ENCODE measurements at regions not wholly inside any gene's neighbourhood (a gene's known extent, or its start where the extent isn't known, plus 50 kb on each side); places are given as distances from the start of the nearest gene placed in this dataset.
A peak's percentile ranks its signal among the peaks of the same experiment; 100 is the strongest.

DNA sequence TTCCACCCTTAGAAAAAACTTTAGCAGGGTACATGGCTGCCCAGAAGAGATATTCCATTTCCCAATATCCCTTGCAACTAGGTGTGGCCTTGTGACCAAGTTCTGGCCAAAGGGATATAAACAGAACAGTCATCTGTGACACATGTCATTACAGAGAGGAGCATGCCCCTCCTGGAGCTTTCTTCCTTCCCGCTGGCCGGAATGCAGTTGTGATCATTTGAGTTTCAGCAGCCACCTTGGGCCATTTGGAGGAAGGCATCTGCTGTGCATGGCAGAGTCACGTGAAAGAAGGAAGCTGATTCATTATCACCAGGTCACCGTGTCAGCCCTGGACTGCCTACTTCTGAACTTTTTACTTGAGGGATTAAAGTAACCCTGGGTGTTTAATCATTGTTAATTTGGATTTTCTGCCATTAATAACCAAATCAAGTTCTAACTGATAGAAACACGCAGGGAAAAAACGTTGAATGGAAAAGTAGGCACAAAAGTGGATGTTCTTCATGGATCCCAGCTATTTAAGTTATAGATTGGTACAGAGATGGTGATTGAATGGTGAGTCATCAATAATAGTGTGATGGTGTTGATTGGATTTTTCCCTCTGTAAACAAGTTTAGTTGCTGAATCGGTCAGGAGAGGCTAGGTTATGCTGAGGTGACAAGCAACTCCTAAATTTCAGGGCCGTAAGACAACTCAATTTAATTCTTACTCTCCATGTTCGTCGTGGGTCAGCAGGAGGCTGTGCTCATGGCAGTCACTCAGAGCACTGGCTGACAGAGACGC, 80.7 kb upstream of the CCDC167 start:
- Histone ChIP-seq H3K9me3 (replicated peaks) (no peaks in the 10 kb centered on the region), H3K4me3 (no peak overlapping the region), H3K36me3 (no peaks in the 10 kb centered on the region), H3K27ac (peak overlapping the region; percentile 25; the same call in 1 of the 2 replicates), H3K4me1 (replicated peaks) (peaks cover 50% of the 10 kb centered on the region), H3K27me3 (replicated peaks) (no peaks in the 10 kb centered on the region)
- peak; percentile 41 to 62 for DNase-seq (ENCODE audit: low read depth in 1 of 2, low spot score in 2 of 2)

DNA sequence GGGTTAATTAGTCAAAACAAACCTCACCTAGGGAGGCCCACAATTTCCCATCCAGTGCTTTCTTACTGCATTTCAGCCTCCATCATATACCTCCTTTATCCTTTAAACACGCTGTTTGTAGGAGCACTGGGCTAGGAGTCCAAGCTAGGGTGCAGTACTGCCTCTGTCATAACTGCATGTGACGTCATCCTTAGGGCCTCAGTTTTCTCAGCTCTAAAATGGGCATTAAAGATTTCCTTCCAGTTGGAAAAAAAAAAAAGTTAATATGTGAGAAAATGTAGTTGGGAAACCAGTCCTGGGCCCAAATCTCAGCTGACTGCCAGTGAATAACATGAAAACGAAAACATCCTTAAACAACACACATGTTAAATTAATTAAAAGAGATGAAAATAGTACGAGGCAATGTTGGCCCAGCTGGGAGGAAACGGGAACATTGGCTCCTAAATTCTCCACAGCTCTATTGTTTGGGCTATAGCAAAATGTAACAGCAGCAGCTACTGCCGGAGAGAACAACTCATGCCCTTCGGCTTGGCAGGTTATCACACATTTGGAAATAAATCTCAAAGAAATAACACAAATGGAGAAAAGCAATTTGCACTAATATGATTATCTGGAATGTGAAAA, 79.9 kb upstream of the CCDC167 start:
- no peaks in the 10 kb centered on the region for H3K27me3 ChIP-seq (replicated peaks)
- no peak for DNase-seq (ENCODE audit: low read depth in 1 of 2, low spot score in 2 of 2)
- H3K4me3 ChIP-seq = no peak overlapping the region
- no peaks in the 10 kb centered on the region for H3K9me3 ChIP-seq (replicated peaks)
- peak overlapping the region; percentile 25; the same call in 1 of the 2 replicates for H3K27ac ChIP-seq
- H3K36me3 ChIP-seq = no peaks in the 10 kb centered on the region
- H3K4me1 ChIP-seq (replicated peaks) = peaks cover 52% of the 10 kb centered on the region

DNA sequence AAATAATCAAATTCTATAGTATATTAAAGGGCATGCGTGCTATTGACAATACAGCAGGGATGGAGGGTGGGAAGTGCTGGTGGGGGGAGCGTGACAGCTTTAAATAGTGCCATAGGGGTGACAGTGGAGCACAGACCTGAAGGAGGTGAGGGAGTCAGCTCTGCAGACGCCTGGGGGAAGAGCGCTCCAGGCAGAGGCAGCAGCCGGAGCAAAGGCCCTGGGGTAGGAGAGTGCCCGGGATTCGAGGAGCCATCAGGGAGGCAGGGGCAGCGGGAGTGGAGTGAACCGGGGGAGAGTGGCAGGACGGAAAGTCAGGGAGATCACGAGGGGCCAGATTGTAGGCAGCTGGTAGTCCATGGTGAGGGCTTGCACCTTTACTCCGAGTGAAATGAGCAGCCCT, 78.4 kb upstream of the CCDC167 start:
- Histone ChIP-seq H3K36me3 (no peaks in the 10 kb centered on the region), H3K27ac (no peak overlapping the region), H3K4me3 (no peak overlapping the region), H3K4me1 (replicated peaks) (peaks cover 52% of the 10 kb centered on the region), H3K27me3 (replicated peaks) (no peaks in the 10 kb centered on the region), H3K9me3 (replicated peaks) (no peaks in the 10 kb centered on the region)
- no peak for DNase-seq (ENCODE audit: low read depth in 1 of 2, low spot score in 2 of 2)

DNA sequence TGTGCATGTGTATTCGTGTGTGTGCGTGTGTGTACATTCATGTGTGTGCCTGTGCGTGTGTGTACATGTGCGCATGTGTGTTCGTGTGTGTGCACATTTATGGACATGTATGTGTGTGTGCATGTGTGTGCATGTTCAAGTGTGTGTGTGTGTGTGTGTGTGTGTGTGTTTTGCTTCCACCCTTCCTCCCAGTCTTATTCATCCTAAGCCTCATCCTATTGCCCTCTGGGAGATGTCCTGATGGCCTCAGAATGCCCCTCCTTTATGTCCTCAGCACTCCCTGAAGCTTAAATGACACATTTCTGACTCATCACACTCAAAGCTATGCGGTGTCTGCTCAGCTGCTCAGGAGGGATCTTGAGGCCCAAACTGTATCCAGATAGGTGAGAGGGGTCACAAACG, 76.6 kb upstream of the CCDC167 start:
- peak; percentile 77 to 83 for DNase-seq (ENCODE audit: low read depth in 1 of 2, low spot score in 2 of 2)
- H3K4me1 ChIP-seq (replicated peaks) = peaks cover 36% of the 10 kb centered on the region
- H3K4me3 ChIP-seq = no peak overlapping the region
- peak overlapping the region; percentile 28 for H3K27ac ChIP-seq
- H3K27me3 ChIP-seq (replicated peaks) = no peaks in the 10 kb centered on the region
- no peaks in the 10 kb centered on the region for H3K36me3 ChIP-seq
- H3K9me3 ChIP-seq (replicated peaks) = no peaks in the 10 kb centered on the region

DNA sequence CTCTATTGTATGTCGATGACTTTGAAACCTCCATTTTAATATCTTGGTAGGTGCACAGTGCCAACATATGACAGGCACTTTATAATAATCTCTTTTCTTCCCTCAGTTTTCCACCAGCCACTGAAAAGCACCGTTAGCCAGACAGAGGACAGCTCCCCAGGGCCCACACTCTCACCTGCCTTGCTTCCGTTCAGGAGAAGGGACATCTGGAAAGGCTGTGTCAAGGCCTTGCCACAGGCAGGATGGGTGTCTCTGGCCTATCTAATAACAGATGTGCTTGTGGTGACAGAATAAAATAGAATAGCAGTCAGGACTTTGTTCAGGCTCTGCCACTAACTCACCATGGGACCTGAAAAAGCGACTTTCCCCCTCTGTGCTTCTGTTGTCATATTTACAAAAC, 75.5 kb upstream of the CCDC167 start:
- Histone ChIP-seq H3K27me3 (replicated peaks) (no peaks in the 10 kb centered on the region), H3K36me3 (no peaks in the 10 kb centered on the region), H3K4me1 (replicated peaks) (peaks cover 30% of the 10 kb centered on the region), H3K9me3 (replicated peaks) (no peaks in the 10 kb centered on the region), H3K27ac (no peak overlapping the region), H3K4me3 (no peak overlapping the region)
- peak in 1 of 2 experiments; percentile 28 for DNase-seq (ENCODE audit: low read depth in 1 of 2, low spot score in 2 of 2)

DNA sequence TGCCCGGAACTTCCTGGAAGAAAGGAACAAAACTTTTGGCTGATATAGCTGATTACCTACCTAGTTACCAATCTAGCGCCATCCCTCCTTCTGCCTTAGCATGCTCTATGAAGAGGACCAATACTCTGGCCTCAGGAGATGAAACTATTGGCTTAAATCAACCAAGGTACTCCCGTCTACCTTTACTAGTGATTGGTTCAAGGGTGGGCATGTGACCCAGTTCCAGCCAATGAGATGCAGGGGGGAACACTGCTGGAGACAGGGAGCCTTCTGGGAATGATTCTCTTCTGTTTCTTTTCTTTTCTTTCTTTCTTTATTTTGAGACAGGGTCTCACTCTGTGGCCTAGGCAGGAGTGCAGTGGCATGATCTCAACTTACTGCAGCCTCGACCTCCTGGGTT, 72.6 kb upstream of the CCDC167 start:
- H3K36me3 ChIP-seq = no peaks in the 10 kb centered on the region
- peaks cover 22% of the 10 kb centered on the region for H3K4me1 ChIP-seq (replicated peaks)
- no peaks in the 10 kb centered on the region for H3K27me3 ChIP-seq (replicated peaks)
- H3K27ac ChIP-seq = no peak overlapping the region
- H3K9me3 ChIP-seq (replicated peaks) = no peaks in the 10 kb centered on the region
- H3K4me3 ChIP-seq = no peak overlapping the region
- no peak for DNase-seq (ENCODE audit: low read depth in 1 of 2, low spot score in 2 of 2)

DNA sequence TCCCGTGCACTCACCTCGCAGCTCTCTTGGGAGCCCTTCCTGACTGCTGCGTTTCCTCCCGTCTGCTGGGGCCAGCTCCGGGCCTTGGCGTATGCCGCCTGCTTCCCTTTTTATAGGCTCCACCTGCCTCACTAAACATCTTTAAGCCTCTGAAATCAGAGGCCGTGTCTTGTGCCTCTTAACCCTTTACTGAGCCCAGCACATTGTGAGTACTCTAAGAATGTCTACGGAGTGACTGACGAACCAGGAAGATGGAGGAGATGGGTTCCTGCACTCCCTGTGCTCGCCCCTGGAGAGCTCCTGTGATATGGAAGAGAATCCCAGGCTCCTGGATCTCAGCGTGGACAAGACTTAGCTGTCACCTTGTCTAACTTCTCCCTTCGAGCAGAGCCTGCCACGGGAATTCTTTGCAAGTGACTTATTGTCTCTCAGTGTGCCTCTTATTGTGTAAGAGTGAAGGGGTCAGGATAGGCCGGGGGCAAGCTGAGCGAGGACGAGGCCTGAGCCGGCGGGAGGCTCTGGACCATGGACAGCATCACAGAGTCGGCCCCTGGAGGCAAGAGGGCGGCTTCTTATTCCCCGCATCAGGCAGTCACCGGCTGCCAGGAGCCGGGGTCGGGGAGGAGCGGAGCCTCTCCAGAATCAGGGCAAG, 70.9 kb upstream of the CCDC167 start:
- Histone ChIP-seq H3K36me3 (no peaks in the 10 kb centered on the region), H3K27me3 (replicated peaks) (no peaks in the 10 kb centered on the region), H3K4me3 (no peak overlapping the region), H3K4me1 (replicated peaks) (peaks cover 11% of the 10 kb centered on the region), H3K27ac (no peak overlapping the region), H3K9me3 (replicated peaks) (no peaks in the 10 kb centered on the region)
- DNase-seq (ENCODE audit: low read depth in 1 of 2, low spot score in 2 of 2) = no peak

DNA sequence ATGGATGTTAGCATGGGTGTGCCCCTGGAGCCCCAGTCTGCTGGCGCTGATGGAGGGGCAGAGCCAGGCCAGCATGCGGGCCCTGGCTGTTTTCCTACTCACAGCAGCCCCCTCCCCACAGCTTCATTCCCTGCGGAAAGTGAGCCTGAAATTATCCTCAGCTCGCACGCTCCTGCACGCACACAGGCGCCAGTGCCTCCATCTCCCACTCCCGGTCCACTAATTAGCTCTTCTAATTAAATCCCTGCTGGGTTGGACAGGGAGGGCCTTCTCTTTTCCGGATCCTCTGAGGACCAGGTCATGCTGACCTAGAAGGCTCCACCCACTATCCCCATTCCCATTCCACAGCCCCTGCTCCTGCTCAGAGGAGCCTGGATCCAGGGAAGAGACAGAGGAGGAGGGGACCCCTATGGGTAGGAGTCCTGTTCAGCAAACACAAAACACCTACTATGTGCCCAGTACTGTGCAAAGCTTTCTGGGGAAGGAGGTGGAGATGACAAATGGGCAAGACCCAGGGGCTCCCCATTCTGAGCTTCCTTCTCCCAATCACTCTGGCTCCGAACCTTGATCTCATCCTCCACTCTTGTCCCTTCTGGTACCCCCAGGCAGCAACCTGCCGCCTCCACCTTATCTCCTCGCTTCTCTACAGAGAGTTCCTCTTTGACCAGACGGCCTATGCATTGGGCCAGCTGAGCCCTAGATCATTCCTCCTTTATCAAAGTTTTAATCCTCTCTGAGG, 70.2 kb upstream of the CCDC167 start:
- no peak for DNase-seq (ENCODE audit: low read depth in 1 of 2, low spot score in 2 of 2)
- Histone ChIP-seq H3K36me3 (no peaks in the 10 kb centered on the region), H3K9me3 (replicated peaks) (no peaks in the 10 kb centered on the region), H3K27ac (no peak overlapping the region), H3K27me3 (replicated peaks) (no peaks in the 10 kb centered on the region), H3K4me3 (no peak overlapping the region), H3K4me1 (replicated peaks) (peaks cover 14% of the 10 kb centered on the region)

DNA sequence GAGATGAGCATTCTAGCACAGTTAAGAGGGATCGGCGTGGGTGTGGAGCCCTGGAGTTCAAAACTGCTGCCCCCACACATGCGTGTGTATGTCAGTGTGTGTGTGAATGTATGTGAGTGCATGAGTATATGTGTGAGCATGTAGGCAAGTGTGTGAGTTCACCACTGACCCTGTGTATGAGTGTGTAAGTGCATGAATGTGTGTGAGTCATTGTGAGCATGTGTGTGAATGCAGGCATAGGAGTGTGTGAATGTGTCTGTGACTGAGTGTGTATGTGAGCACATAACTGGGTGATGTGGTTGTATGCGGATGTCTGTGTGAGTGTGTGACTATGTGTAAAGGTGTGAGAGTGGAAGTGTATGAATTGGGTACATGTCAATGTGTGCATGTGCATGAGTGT, 69.6 kb upstream of the CCDC167 start:
- DNase-seq (ENCODE audit: low read depth in 1 of 2, low spot score in 2 of 2) = no peak
- H3K4me1 ChIP-seq (replicated peaks) = peaks cover 14% of the 10 kb centered on the region
- no peak overlapping the region for H3K27ac ChIP-seq
- no peaks in the 10 kb centered on the region for H3K36me3 ChIP-seq
- no peaks in the 10 kb centered on the region for H3K27me3 ChIP-seq (replicated peaks)
- H3K9me3 ChIP-seq (replicated peaks) = no peaks in the 10 kb centered on the region
- no peak overlapping the region for H3K4me3 ChIP-seq

DNA sequence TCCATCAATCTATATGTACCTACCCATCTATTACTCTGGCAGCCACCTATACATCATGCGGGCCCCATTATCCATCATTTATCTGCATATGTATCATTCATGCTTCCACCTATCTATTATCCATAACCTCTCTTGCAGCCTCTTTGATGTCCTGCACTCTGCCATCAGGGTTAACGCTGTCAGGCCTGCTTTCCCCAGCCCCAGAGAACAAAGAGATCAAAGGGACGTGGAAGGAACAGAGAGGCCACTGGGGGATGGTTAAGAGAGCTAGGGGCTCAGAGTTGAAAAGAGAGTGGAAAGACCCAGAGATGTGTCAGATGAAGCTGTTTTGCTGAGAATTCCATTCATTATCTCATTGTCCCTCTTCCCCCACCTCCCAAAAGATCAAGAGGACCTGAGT, 67.3 kb upstream of the CCDC167 start:
- H3K9me3 ChIP-seq (replicated peaks) = no peaks in the 10 kb centered on the region
- DNase-seq (ENCODE audit: low read depth in 1 of 2, low spot score in 2 of 2) = no peak

DNA sequence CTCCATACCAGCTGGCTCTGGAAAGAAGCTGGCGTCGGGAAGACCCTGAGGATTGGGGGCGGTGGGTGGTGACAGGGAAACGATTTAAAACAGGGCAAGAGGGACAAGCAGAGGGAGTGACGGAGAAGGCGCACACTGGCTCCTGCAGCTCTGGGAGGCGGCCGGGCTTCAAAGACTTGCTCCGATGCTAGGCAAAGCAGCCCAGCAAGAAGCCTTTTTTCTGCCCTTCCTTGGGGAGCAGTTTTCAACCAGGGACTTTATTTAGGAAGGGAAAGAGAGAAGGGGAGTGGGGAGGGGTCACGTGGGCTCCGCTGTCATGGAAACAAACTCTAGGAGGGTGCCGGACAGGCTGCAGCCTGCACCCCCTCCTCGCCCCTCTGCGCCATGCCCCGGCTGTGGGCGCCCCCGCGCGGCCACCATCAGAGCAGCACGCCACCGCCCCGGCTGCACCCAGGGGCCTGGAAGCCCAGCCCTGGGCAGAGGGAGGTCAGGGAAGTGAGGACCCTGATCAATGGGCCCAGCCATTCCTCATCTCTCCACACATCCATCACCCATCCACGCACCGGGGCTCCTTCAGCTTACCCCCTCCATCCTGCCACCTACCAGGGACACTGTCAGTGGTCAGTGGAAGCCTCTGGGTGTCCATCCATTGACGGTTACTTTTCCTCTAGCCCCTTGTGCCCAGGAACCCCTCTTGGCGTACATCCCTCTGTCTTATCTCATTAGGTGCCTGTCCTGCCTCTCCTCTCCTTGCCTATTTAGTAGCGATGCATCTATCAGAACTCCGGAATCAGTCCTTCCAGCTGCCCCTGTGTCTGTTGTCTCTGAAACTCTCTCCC, 66.6 kb upstream of the CCDC167 start:
- Histone ChIP-seq H3K4me1 (replicated peaks) (peaks cover 14% of the 10 kb centered on the region), H3K27ac (no peak overlapping the region), H3K9me3 (replicated peaks) (no peaks in the 10 kb centered on the region), H3K27me3 (replicated peaks) (no peaks in the 10 kb centered on the region), H3K36me3 (no peaks in the 10 kb centered on the region), H3K4me3 (peak overlapping the region; percentile 23)
- DNase-seq (ENCODE audit: low read depth in 1 of 2, low spot score in 2 of 2) = peak; percentile 65 to 70

More for the DNA sequence above, 67.3 kb upstream of the CCDC167 start:
- H3K4me3 ChIP-seq = no peak overlapping the region
- no peaks in the 10 kb centered on the region for H3K36me3 ChIP-seq
- no peak overlapping the region for H3K27ac ChIP-seq
- H3K4me1 ChIP-seq (replicated peaks) = peaks cover 14% of the 10 kb centered on the region
- no peaks in the 10 kb centered on the region for H3K27me3 ChIP-seq (replicated peaks)

DNA sequence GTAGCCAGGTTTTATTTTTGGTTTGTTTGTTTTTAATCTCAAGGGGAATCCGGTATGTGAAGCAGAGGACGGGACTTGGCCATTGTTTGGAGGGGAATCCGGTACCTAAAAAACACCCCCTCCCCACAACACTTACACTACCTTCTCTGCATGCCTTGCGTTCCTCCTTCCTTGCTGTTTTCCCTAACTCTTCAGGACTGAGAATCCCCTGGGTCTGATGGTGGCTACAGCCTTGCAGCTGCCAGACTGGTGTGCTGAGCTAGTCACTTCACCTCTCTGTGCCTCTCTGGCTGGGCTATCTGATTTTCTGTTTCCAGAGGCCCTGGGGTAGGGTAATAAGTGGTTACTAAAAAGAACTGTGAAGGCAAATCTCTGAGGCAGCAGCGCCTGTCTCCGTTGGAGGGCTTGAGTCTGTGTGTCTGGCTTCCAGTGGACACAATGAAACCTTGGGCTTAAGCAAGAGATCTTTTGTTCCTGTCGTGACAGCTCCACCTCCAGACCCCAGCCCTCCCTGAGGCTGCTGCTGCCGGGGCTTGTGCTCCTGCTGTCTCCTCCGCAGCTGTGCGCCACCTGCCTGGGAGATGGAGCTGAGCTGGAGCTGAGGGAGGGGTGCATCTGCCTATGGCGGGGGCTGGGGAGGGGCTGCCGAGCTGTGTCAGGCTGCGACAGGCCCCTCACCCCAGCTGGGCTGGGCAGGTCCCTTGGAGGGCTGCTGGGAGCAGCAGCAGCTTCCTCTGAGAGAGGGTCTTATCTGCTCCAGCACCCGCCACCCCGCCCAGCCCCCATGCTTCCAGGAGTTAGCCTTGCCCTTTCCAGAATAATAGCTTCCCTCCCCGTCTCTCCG, 65.8 kb upstream of the CCDC167 start:
- no peak for DNase-seq (ENCODE audit: low read depth in 1 of 2, low spot score in 2 of 2)

More for the DNA sequence above, 65.8 kb upstream of the CCDC167 start:
- Histone ChIP-seq H3K27me3 (replicated peaks) (no peaks in the 10 kb centered on the region), H3K4me1 (replicated peaks) (peaks cover 14% of the 10 kb centered on the region), H3K4me3 (peak overlapping the region; percentile 23), H3K36me3 (no peaks in the 10 kb centered on the region), H3K9me3 (replicated peaks) (no peaks in the 10 kb centered on the region), H3K27ac (no peak overlapping the region)
